HEK293 (cell line): ENCODE measurements at regions not wholly inside any gene's neighbourhood (a gene's known extent, or its start where the extent isn't known, plus 50 kb on each side); places are given as distances from the start of the nearest gene placed in this dataset.

ENCODE experiments used
- ZNF274 ChIP-seq, 2 experiments: fragments of 200-500 bp in 1 of 2; fragments of 450-650 bp in 1 of 2; sonication (Bioruptor generic) in 1 of 2; formaldehyde crosslinking in 1 of 2; IDR thresholded peaks; 2 replicates each; pipeline versions ENCODE4 v1.5.1 to v1.6.1; 2014 to 2016; ENCODE audit warnings: borderline replicate concordance in 1 of 2, inconsistent platforms in 1 of 2, low read length in 1 of 2, missing biosample characterization in 1 of 2, missing genetic modification characterization in 1 of 2
- ZNF362 ChIP-seq: fragments of 450-650 bp; formaldehyde crosslinking; IDR thresholded peaks from 2 replicates; pipeline ENCODE4 v1.5.1; 2016; ENCODE audit warnings: missing biosample characterization, missing genetic modification characterization
- ZNF548 ChIP-seq: fragments of 450-650 bp; formaldehyde crosslinking; IDR thresholded peaks from 2 replicates; pipeline ENCODE4 v1.5.1; 2016; ENCODE audit warnings: missing biosample characterization, missing genetic modification characterization
- TF ChIP-seq, protein P1 (sequence below): fragments of 450-650 bp; formaldehyde crosslinking; IDR thresholded peaks from 2 replicates; pipeline ENCODE4 v1.5.1; 2016; ENCODE audit warnings: missing biosample characterization, missing genetic modification characterization
- TF ChIP-seq, protein P2 (sequence below): fragments of 450-650 bp; formaldehyde crosslinking; IDR thresholded peaks from 2 replicates; pipeline ENCODE4 v1.5.1; 2017; ENCODE audit warnings: missing biosample characterization, missing genetic modification characterization
- TF ChIP-seq, protein P3 (sequence below): fragments of 450-650 bp; formaldehyde crosslinking; conservative IDR thresholded peaks from 2 replicates; pipeline ENCODE4 v1.5.1; 2016; ENCODE audit warnings: low read depth, missing biosample characterization, missing genetic modification characterization
- TF ChIP-seq, protein P4 (sequence below): fragments of 450-650 bp; formaldehyde crosslinking; IDR thresholded peaks from 2 replicates; pipeline ENCODE4 v1.5.1; 2017; ENCODE audit warnings: missing biosample characterization, missing genetic modification characterization

DNA sequence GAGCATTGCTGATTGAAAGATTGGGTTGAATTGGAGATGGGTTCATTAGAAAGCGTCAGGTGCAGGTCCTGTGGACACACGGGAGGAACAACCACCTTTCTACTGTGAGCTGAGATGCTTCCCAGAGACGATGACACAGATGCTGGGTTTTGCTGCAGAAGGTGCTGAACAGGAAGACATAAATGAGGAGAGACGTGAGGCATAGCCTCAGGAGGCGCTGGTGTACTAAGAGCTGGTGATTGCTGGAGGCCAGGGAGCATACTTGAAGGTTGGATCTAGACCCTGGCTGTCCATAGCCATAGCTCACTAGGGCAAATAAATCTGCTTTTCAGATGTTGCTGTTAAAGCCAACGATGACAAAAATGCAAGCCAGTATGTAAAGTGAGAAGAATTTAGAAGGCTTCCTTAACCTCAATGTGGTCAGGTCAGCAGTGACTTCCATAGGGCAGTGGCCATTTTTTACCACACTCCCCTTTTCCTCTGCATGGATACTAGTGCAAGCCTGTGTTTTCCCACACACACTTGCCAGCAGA, 153.7 kb downstream of the SOX11 start:
- TF ChIP-seq ZNF274 (IDR thresholded peaks at IDR 0.05; ENCODE audit: low read length) (no peak), ZNF274 (tag by site-specific recombination; IDR thresholded peaks at IDR 0.05; ENCODE audit: borderline replicate concordance) (no peak), ZNF548 (tag by site-specific recombination) (no peak), ZNF362 (tag by site-specific recombination) (no peak)
- TF ChIP-seq, protein P1, sequence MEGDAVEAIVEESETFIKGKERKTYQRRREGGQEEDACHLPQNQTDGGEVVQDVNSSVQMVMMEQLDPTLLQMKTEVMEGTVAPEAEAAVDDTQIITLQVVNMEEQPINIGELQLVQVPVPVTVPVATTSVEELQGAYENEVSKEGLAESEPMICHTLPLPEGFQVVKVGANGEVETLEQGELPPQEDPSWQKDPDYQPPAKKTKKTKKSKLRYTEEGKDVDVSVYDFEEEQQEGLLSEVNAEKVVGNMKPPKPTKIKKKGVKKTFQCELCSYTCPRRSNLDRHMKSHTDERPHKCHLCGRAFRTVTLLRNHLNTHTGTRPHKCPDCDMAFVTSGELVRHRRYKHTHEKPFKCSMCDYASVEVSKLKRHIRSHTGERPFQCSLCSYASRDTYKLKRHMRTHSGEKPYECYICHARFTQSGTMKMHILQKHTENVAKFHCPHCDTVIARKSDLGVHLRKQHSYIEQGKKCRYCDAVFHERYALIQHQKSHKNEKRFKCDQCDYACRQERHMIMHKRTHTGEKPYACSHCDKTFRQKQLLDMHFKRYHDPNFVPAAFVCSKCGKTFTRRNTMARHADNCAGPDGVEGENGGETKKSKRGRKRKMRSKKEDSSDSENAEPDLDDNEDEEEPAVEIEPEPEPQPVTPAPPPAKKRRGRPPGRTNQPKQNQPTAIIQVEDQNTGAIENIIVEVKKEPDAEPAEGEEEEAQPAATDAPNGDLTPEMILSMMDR: no peak
- TF ChIP-seq, protein P2, sequence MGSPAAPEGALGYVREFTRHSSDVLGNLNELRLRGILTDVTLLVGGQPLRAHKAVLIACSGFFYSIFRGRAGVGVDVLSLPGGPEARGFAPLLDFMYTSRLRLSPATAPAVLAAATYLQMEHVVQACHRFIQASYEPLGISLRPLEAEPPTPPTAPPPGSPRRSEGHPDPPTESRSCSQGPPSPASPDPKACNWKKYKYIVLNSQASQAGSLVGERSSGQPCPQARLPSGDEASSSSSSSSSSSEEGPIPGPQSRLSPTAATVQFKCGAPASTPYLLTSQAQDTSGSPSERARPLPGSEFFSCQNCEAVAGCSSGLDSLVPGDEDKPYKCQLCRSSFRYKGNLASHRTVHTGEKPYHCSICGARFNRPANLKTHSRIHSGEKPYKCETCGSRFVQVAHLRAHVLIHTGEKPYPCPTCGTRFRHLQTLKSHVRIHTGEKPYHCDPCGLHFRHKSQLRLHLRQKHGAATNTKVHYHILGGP: no peak
- TF ChIP-seq, protein P3, sequence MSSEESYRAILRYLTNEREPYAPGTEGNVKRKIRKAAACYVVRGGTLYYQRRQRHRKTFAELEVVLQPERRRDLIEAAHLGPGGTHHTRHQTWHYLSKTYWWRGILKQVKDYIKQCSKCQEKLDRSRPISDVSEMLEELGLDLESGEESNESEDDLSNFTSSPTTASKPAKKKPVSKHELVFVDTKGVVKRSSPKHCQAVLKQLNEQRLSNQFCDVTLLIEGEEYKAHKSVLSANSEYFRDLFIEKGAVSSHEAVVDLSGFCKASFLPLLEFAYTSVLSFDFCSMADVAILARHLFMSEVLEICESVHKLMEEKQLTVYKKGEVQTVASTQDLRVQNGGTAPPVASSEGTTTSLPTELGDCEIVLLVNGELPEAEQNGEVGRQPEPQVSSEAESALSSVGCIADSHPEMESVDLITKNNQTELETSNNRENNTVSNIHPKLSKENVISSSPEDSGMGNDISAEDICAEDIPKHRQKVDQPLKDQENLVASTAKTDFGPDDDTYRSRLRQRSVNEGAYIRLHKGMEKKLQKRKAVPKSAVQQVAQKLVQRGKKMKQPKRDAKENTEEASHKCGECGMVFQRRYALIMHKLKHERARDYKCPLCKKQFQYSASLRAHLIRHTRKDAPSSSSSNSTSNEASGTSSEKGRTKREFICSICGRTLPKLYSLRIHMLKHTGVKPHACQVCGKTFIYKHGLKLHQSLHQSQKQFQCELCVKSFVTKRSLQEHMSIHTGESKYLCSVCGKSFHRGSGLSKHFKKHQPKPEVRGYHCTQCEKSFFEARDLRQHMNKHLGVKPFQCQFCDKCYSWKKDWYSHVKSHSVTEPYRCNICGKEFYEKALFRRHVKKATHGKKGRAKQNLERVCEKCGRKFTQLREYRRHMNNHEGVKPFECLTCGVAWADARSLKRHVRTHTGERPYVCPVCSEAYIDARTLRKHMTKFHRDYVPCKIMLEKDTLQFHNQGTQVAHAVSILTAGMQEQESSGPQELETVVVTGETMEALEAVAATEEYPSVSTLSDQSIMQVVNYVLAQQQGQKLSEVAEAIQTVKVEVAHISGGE: no peak
- TF ChIP-seq, protein P4, sequence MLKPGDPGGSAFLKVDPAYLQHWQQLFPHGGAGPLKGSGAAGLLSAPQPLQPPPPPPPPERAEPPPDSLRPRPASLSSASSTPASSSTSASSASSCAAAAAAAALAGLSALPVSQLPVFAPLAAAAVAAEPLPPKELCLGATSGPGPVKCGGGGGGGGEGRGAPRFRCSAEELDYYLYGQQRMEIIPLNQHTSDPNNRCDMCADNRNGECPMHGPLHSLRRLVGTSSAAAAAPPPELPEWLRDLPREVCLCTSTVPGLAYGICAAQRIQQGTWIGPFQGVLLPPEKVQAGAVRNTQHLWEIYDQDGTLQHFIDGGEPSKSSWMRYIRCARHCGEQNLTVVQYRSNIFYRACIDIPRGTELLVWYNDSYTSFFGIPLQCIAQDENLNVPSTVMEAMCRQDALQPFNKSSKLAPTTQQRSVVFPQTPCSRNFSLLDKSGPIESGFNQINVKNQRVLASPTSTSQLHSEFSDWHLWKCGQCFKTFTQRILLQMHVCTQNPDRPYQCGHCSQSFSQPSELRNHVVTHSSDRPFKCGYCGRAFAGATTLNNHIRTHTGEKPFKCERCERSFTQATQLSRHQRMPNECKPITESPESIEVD: no peak
